GM13977 (cell line): ENCODE measurements at regions not wholly inside any gene's neighbourhood (a gene's known extent, or its start where the extent isn't known, plus 50 kb on each side); places are given as distances from the start of the nearest gene placed in this dataset.

Experiments
- DNase-seq: peaks from one replicate; pipeline ENCODE4 v3.0.0; 2012; ENCODE audit warnings: low spot score
- CTCF ChIP-seq: IDR thresholded peaks from 2 replicates; pipeline ENCODE4 v1.5.1; 2012; ENCODE audit warnings: mild to moderate bottlenecking, control low read depth; ENCODE audit not compliant: insufficient read depth; ENCODE audit errors: extremely low read depth, missing control alignments
- in situ Hi-C: fragments of 300-500 bp; cut with MboI; formaldehyde crosslinking; loops from one replicate; pipeline ENCODE4 v1.12.0; 2022; ENCODE audit warnings: low sequenced_read_pairs, low pct_unique_long_range_greater_than_20kb, mixed read lengths, inconsistent platforms; ENCODE audit not compliant: unreplicated experiment

- TF ChIP-seq CTCF, result no peak
- in situ Hi-C loops, result no loop called here
- DNase-seq, result no peak
Observed at GRCh38 chr6:151709329-151709728, 98.2 kb upstream of the ESR1 start.

- TF ChIP-seq CTCF, result no peak
- DNase-seq, result no peak
- in situ Hi-C loops, result no loop called here
Observed at GRCh38 chr6:151716526-151716932, 91.0 kb upstream of the ESR1 start.

- no peak for DNase-seq
- TF ChIP-seq CTCF, result no peak
- in situ Hi-C loops, result no loop called here
Observed at GRCh38 chr6:151719070-151719469, 88.4 kb upstream of the ESR1 start.

- TF ChIP-seq CTCF, result no peak
- no peak for DNase-seq
- in situ Hi-C loops, result no loop called here
Observed at GRCh38 chr6:151721146-151721545, 86.3 kb upstream of the ESR1 start.

- DNase-seq, result no peak
- in situ Hi-C loops, result no loop called here
- no peak for TF ChIP-seq CTCF
Observed at GRCh38 chr6:151721671-151722070, 85.8 kb upstream of the ESR1 start.

DNA sequence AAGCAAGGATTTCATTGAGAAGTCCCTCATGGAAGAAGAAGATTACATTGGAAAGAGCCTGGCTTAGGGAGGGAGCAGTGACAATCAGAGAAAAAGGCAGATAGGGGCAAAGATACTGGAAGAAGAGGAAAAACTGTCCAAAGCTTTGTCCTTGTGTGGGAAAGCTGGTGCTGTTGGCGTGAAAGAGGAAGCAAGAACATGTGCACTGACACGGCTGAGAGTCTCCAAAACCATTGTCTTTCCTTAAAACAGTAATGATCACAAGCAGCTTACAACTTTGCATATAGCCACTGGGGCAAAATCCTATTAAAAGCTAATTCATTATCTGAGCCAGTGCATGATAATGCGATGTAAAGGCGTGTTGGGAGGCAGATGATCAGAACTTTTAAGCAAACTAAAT lies 85.1 kb upstream of the ESR1 start:
- no peak for DNase-seq
- no peak for TF ChIP-seq CTCF
- in situ Hi-C loops, result no loop called here

DNA sequence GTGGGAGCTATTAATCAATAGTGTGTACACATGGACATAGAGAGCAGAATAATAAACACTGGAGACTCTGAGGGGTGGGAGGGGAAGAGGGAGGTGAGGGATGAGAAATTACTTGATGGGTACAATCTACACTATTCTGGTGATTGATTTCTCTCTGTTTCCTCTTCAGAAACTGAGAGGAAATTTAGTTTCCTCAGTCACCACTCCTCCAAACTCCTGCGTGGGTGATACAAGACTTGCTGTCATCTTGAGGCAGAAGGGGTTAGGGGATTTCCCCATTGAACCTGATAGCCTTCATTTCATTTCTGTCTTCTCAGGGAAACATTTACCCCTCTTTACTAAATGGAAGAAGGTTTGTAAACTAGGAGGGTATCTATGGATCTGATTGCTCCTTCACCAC lies 84.3 kb upstream of the ESR1 start:
- no peak for TF ChIP-seq CTCF
- in situ Hi-C loops, result no loop called here
- DNase-seq, result peak; percentile 47
